Panc1 (cell line): ENCODE measurements at regions not wholly inside any gene's neighbourhood (a gene's known extent, or its start where the extent isn't known, plus 50 kb on each side); places are given as distances from the start of the nearest gene placed in this dataset.

Source experiments
- ATAC-seq: fragments of 200-7000 bp; cut with Tn5 transposase; 2 replicates; pipeline ENCODE4 v1.9.1; 2020; ENCODE audit warnings: mild to moderate bottlenecking, moderate library complexity
- BruUV-seq: library from RNA; stranded (reverse); fragments of 400-500 nt; replicated peaks from 2 replicates; lab custom pipeline; 2021; lab: Mats Ljungman, UMichigan
- CTCF ChIA-PET: fragments of 300-600 bp; sonication (Branson Sonifier 250); formaldehyde crosslinking; loops from one replicate; lab custom pipeline; 2022; ENCODE audit warnings: antibody characterized with exemption; lab: Charles Lee
- POLR2A ChIA-PET: fragments of 300-600 bp; sonication (Branson Sonifier 250); formaldehyde crosslinking; loops from one replicate; lab custom pipeline; 2022; ENCODE audit warnings: antibody characterized with exemption; lab: Charles Lee
- DNase-seq: peaks from one replicate; pipeline ENCODE4 v3.0.0-alpha.2; 2010; ENCODE audit warnings: low read depth, low spot score
- H3K27ac ChIP-seq: 2 replicates; pipeline ENCODE4 v1.5.1; 2011; ENCODE audit warnings: mild to moderate bottlenecking, low read length, inconsistent platforms
- H3K27me3 ChIP-seq: fragments of 200-500 bp; sonication (Bioruptor generic); 2 replicates; pipeline ENCODE4 v1.6.0; 2014; ENCODE audit warnings: low read length, inconsistent platforms; ENCODE audit not compliant: control insufficient read depth, insufficient read depth
- H3K36me3 ChIP-seq: fragments of 200-500 bp; sonication (Bioruptor generic); 2 replicates; pipeline ENCODE4 v1.5.1; 2014; ENCODE audit warnings: inconsistent platforms, mild to moderate bottlenecking, low read length, moderate library complexity; ENCODE audit not compliant: control insufficient read depth, insufficient read depth
- H3K4me1 ChIP-seq: 2 replicates; pipeline ENCODE4 v1.5.1; 2011; ENCODE audit warnings: inconsistent platforms, mild to moderate bottlenecking, low read length, moderate library complexity; ENCODE audit not compliant: control insufficient read depth, insufficient read depth
- H3K4me3 ChIP-seq, 2 experiments: 2 replicates each; pipeline ENCODE4 v1.5.1; 2011 to 2012; ENCODE audit warnings: low read depth in 2 of 2, low read length in 2 of 2, mild to moderate bottlenecking in 2 of 2, inconsistent platforms in 1 of 2, moderate library complexity in 1 of 2
- H3K9me3 ChIP-seq: fragments of 200-500 bp; sonication (Bioruptor generic); 2 replicates; pipeline ENCODE4 v1.5.1; 2014; ENCODE audit warnings: low read depth, mild to moderate bottlenecking, inconsistent platforms, low read length, moderate library complexity; ENCODE audit not compliant: control insufficient read depth, insufficient read depth
- CTCF ChIP-seq: fragments of 450-650 bp; IDR thresholded peaks from 2 replicates; pipeline ENCODE4 v1.5.1; 2017; ENCODE audit warnings: mild to moderate bottlenecking
- POLR2AphosphoS5 ChIP-seq: IDR thresholded peaks from 2 replicates; pipeline ENCODE4 v1.6.1; 2012; ENCODE audit warnings: mild to moderate bottlenecking, low read depth, low read length, moderate library complexity
- REST ChIP-seq, 2 experiments: IDR thresholded peaks; 2 replicates each; pipeline ENCODE4 v1.6.1; 2011 to 2012; ENCODE audit warnings: low read depth in 2 of 2, control low read depth in 1 of 2, low read length in 1 of 2, mild to moderate bottlenecking in 1 of 2, moderate library complexity in 1 of 2; ENCODE audit not compliant: insufficient read depth in 1 of 2
- SIN3A ChIP-seq: IDR thresholded peaks from 2 replicates; pipeline ENCODE4 v1.6.1; 2012; ENCODE audit warnings: low read depth, mild to moderate bottlenecking, low read length, moderate library complexity, borderline replicate concordance; ENCODE audit not compliant: insufficient read depth
- TCF7L2 ChIP-seq: IDR thresholded peaks from 2 replicates; pipeline ENCODE4 v1.6.1; 2011; ENCODE audit warnings: mild to moderate bottlenecking, low read depth, low read length, inconsistent platforms
- in situ Hi-C: cut with HindIII; loops from 2 replicates; pipeline ENCODE4 v1.10.0; 2016; ENCODE audit warnings: low sequenced_read_pairs, low pct_unique_long_range_greater_than_20kb
- intact Hi-C: fragments of 100-400 bp; cut with micrococcal nuclease; formaldehyde crosslinking; loops from one replicate; pipeline ENCODE4 v1.10.0; 2022; ENCODE audit not compliant: unreplicated experiment

- in situ Hi-C loops, result no loop called here
- POLR2A ChIA-PET, result no interaction called here
- H3K4me3 ChIP-seq, result no peak overlapping the region
- H3K36me3 ChIP-seq, result no peaks in the 10 kb centered on the region
- no TSS peak for BruUV-seq
- TF ChIP-seq SIN3A, result no peak
- TF ChIP-seq TCF7L2, result no peak
- no peak for TF ChIP-seq CTCF
- no peak for TF ChIP-seq POLR2AphosphoS5
- no peak for TF ChIP-seq REST (IDR thresholded peaks at IDR 0.05; ENCODE audit: insufficient read depth in 1 of 2, low read depth in 2 of 2, low read length in 1 of 2)
- no peaks in the 10 kb centered on the region for H3K4me1 ChIP-seq
- no peaks in the 10 kb centered on the region for H3K27me3 ChIP-seq
- intact Hi-C loops, result no loop called here
- CTCF ChIA-PET, result no interaction called here
- DNase-seq (no peak), ATAC-seq (no peak)
- H3K27ac ChIP-seq, result no peak overlapping the region
- no peaks in the 10 kb centered on the region for H3K9me3 ChIP-seq
These were observed 236.1 kb upstream of the DDHD1 start for GRCh38 chr14:53389202-53389601.

GRCh38 chr14:53386362-53386761 lies 233.2 kb upstream of the DDHD1 start:
- ATAC-seq (no peak), DNase-seq (no peak)
- no peak overlapping the region for H3K4me3 ChIP-seq
- H3K27ac ChIP-seq, result no peak overlapping the region
- BruUV-seq, result no TSS peak
- H3K4me1 ChIP-seq, result no peaks in the 10 kb centered on the region
- in situ Hi-C loops, result no loop called here
- TF ChIP-seq SIN3A (no peak), CTCF (no peak), TCF7L2 (no peak), POLR2AphosphoS5 (no peak), REST (IDR thresholded peaks at IDR 0.05; ENCODE audit: insufficient read depth in 1 of 2, low read depth in 2 of 2, low read length in 1 of 2) (no peak)
- H3K9me3 ChIP-seq, result no peaks in the 10 kb centered on the region
- H3K36me3 ChIP-seq, result no peaks in the 10 kb centered on the region
- intact Hi-C loops, result no loop called here
- CTCF ChIA-PET, result no interaction called here
- H3K27me3 ChIP-seq, result no peaks in the 10 kb centered on the region
- POLR2A ChIA-PET, result no interaction called here
